Cardiac septum (tissue), 1 donor: ENCODE measurements at regions not wholly inside any gene's neighbourhood (a gene's known extent, or its start where the extent isn't known, plus 50 kb on each side); places are given as distances from the start of the nearest gene placed in this dataset.
"Not testable (repeated sequence)": the region's sequence is repeated elsewhere in the genome, so short reads cannot be mapped to it uniquely, and the experiment has no call there.

Experiments
- DNase-seq: peaks from one replicate; pipeline ENCODE4 v3.0.0-alpha.2; 2020; ENCODE audit warnings: low spot score
- intact Hi-C: fragments of 100-400 bp; cut with DNase I; formaldehyde crosslinking; loops from one replicate; pipeline ENCODE4 v1.14.0; 2022
- donor health status: DM: no; HTN: no; CAD: no.

GRCh38 chr5:36417668-36418067, 116.0 kb upstream of the RANBP3L start:
- intact Hi-C loops = loop anchor here (5.0 kb wide), 2 partner anchors 90 to 190 kb away; partner anchors contain the start of gene SLC1A3
- no peak for DNase-seq

GRCh38 chr5:36418152-36418979, 116.7 kb upstream of the RANBP3L start:
- intact Hi-C loops = loop anchor here (5.0 kb wide), 2 partner anchors 89 to 189 kb away; partner anchors contain the start of gene SLC1A3
- no peak for DNase-seq

GRCh38 chr5:36421256-36421655, 119.6 kb upstream of the RANBP3L start:
- intact Hi-C loops = no loop called here
- no peak for DNase-seq

- DNase-seq = no peak
- intact Hi-C loops = no loop called here
Observed at GRCh38 chr5:36422952-36423351, 121.2 kb upstream of the RANBP3L start.

GRCh38 chr5:36423578-36424307, 122.0 kb upstream of the RANBP3L start:
- intact Hi-C loops = no loop called here
- DNase-seq = no peak

- DNase-seq, intact Hi-C loops: not testable (repeated sequence)
Observed at GRCh38 chr5:36426070-36426469, 124.4 kb upstream of the RANBP3L start.

GRCh38 chr5:36435516-36435915, 133.8 kb upstream of the RANBP3L start:
- DNase-seq = no peak
- intact Hi-C loops = no loop called here

GRCh38 chr5:36436306-36436705, 134.6 kb upstream of the RANBP3L start:
- intact Hi-C loops = no loop called here
- no peak for DNase-seq

GRCh38 chr5:36438765-36439561, 137.3 kb upstream of the RANBP3L start:
- no peak for DNase-seq
- intact Hi-C loops = no loop called here

- DNase-seq = no peak
Observed at GRCh38 chr5:36440300-36440699, 138.6 kb upstream of the RANBP3L start.

GRCh38 chr5:36441280-36441679, 139.6 kb upstream of the RANBP3L start:
- intact Hi-C loops = no loop called here
- no peak for DNase-seq

More at GRCh38 chr5:36440300-36440699, 138.6 kb upstream of the RANBP3L start:
- intact Hi-C loops = no loop called here

GRCh38 chr5:36442352-36442751, 140.7 kb upstream of the RANBP3L start:
- DNase-seq = no peak
- intact Hi-C loops = no loop called here

GRCh38 chr5:36442796-36443195, 141.1 kb upstream of the RANBP3L start:
- intact Hi-C loops = no loop called here
- DNase-seq = no peak

- intact Hi-C loops = no loop called here
- no peak for DNase-seq
Observed at GRCh38 chr5:36443941-36444340, 142.2 kb upstream of the RANBP3L start.

- intact Hi-C loops = no loop called here
Observed at GRCh38 chr5:36444582-36445418, 143.1 kb upstream of the RANBP3L start.

GRCh38 chr5:36447776-36448175, 146.1 kb upstream of the RANBP3L start:
- DNase-seq = no peak
- intact Hi-C loops = no loop called here

More at GRCh38 chr5:36444582-36445418, 143.1 kb upstream of the RANBP3L start:
- DNase-seq = no peak

- intact Hi-C loops = no loop called here
- DNase-seq = no peak
Observed at GRCh38 chr5:36450229-36451014, 148.7 kb upstream of the RANBP3L start.

GRCh38 chr5:36452424-36453006, 150.8 kb upstream of the RANBP3L start:
- intact Hi-C loops = no loop called here
- no peak for DNase-seq
